ENCODE measurements at regions not wholly inside any gene's neighbourhood (a gene's known extent, or its start where the extent isn't known, plus 50 kb on each side); places are given as distances from the start of the nearest gene placed in this dataset.

DNA sequence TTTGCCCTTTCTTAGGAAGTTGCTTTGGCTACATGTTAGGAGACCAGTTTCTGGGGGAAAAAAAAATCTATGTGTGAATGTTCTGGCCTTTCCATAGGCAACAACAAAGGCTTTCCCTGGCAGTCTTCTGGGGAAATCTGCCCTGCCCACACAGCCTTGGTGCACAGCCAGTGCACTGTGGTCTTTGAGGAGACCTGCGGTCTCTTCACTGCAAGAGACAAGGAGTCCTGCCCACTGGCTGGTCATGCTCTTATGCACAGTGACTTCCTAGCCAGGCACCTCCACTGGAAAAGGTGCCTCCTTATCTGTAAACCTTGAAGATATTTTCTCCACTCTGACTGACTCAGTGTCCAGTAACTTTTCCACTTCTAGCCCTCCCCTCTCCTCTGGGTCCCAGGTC lies 155.1 kb downstream of the SUCLA2 start:
- Histone ChIP-seq H2BK12ac (ENCODE audit: insufficient read length, low read depth, low read length) (no peak overlapping the region), H3K23me2 (ENCODE audit: insufficient read length, low read depth, low read length, poor library complexity, severe bottlenecking) (no peaks in the 10 kb centered on the region), H2BK15ac (ENCODE audit: low read depth, low read length) (no peak overlapping the region), H3K9me3 (ENCODE audit: control insufficient read depth, low read depth, low read length) (no peaks in the 10 kb centered on the region), H2AK5ac (ENCODE audit: insufficient read length, low read length) (no peak overlapping the region), H3K4me1 (ENCODE audit: insufficient read depth, low read length) (no peaks in the 10 kb centered on the region), H3K4me2 (ENCODE audit: insufficient read depth, insufficient read length, low read length) (no peak overlapping the region), H3K14ac (ENCODE audit: insufficient read depth, low read length) (no peak overlapping the region), H3K23ac (ENCODE audit: insufficient read length, low read depth, low read length) (no peak overlapping the region), H2BK5ac (ENCODE audit: insufficient read length, low read length) (no peak overlapping the region), H4K8ac (replicated peaks; ENCODE audit: insufficient read length, low read depth, low read length) (no peak overlapping the region), H3T11ph (ENCODE audit: low read length) (no peak overlapping the region), H2BK20ac (ENCODE audit: low read depth, low read length, poor library complexity, severe bottlenecking) (no peak overlapping the region), H3K79me1 (ENCODE audit: insufficient read depth, low read depth, low read length, poor library complexity, severe bottlenecking) (no peaks in the 10 kb centered on the region), H4K91ac (ENCODE audit: insufficient read length, low read depth, low read length) (no peak overlapping the region), H3K56ac (ENCODE audit: insufficient read length, low read depth, low read length) (no peak overlapping the region), H3K27me3 (ENCODE audit: insufficient read depth, low read length) (no peaks in the 10 kb centered on the region), H4K20me1 (ENCODE audit: control insufficient read depth, insufficient read depth, insufficient read length) (no peaks in the 10 kb centered on the region), H2AFZ (ENCODE audit: low read length) (no peak overlapping the region), H4K5ac (ENCODE audit: insufficient read length, low read depth, low read length) (no peak overlapping the region), H3K9ac (ENCODE audit: extremely low read depth, insufficient read length, low read length) (no peak overlapping the region), H3K18ac (ENCODE audit: insufficient read length, low read depth, low read length) (no peak overlapping the region), H2BK120ac (ENCODE audit: low read depth, low read length, poor library complexity, severe bottlenecking) (no peak overlapping the region), H3K79me2 (ENCODE audit: insufficient read depth, low read length) (no peaks in the 10 kb centered on the region), H3K27ac (ENCODE audit: insufficient read length, low read depth, low read length) (no peak overlapping the region), H3K4ac (ENCODE audit: low read depth, low read length) (no peak overlapping the region)
- Mint-ChIP-seq H3K4me1 (no peaks in the 10 kb centered on the region), H3K9me3 (peaks cover 3 to 5% of the 10 kb centered on the region in 2 experiments; a peak in 3 of 5 replicates), H3K27me3 (ENCODE audit: low read depth) (peaks cover 1% of the 10 kb centered on the region), H3K4me3 (no peak overlapping the region), H3K27ac (no peak overlapping the region), H3K36me3 (ENCODE audit: insufficient read depth in 1 of 3, low read depth in 3 of 3) (peaks cover 0 to 7% (median 2%) of the 10 kb centered on the region in 3 experiments; a peak in 2 of 7 replicates)
- no CpG with 5 or more reads among the region's 1 CpG for WGBS (ENCODE audit: extremely low coverage, insufficient read length, low lambda C conversion rate)
- no peak for DNase-seq
- TF ChIP-seq, protein P1, sequence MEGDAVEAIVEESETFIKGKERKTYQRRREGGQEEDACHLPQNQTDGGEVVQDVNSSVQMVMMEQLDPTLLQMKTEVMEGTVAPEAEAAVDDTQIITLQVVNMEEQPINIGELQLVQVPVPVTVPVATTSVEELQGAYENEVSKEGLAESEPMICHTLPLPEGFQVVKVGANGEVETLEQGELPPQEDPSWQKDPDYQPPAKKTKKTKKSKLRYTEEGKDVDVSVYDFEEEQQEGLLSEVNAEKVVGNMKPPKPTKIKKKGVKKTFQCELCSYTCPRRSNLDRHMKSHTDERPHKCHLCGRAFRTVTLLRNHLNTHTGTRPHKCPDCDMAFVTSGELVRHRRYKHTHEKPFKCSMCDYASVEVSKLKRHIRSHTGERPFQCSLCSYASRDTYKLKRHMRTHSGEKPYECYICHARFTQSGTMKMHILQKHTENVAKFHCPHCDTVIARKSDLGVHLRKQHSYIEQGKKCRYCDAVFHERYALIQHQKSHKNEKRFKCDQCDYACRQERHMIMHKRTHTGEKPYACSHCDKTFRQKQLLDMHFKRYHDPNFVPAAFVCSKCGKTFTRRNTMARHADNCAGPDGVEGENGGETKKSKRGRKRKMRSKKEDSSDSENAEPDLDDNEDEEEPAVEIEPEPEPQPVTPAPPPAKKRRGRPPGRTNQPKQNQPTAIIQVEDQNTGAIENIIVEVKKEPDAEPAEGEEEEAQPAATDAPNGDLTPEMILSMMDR (conservative IDR thresholded peaks at IDR 0.05), result no peak

Data from H9 (cell line).